ENCODE measurements at regions not wholly inside any gene's neighbourhood (a gene's known extent, or its start where the extent isn't known, plus 50 kb on each side); places are given as distances from the start of the nearest gene placed in this dataset.

GRCh38 chr13:78105656-78106055 lies 187.0 kb upstream of the EDNRB start:
- no peak overlapping the region for H2AFZ ChIP-seq (replicated peaks)
- no peaks in the 10 kb centered on the region for H3K36me3 ChIP-seq
- Mint-ChIP-seq H3K9me3 (peaks cover 5% of the 10 kb centered on the region), H3K4me1 (no peaks in the 10 kb centered on the region), H3K36me3 (no peaks in the 10 kb centered on the region), H3K27ac (no peak overlapping the region), H3K4me3 (no peak overlapping the region), H3K27me3 (ENCODE audit: insufficient read depth, low read depth) (no peaks in the 10 kb centered on the region)
- H3F3A ChIP-seq (ENCODE audit: low read depth) = no peaks in the 10 kb centered on the region
- H3K9ac ChIP-seq = no peak overlapping the region
- no peak overlapping the region for H3K27ac ChIP-seq
- H3K27me3 ChIP-seq = no peaks in the 10 kb centered on the region
- H3K4me2 ChIP-seq = no peak overlapping the region
- no peaks in the 10 kb centered on the region for H3K79me2 ChIP-seq (ENCODE audit: low read depth)
- H4K20me1 ChIP-seq (ENCODE audit: low read depth) = no peaks in the 10 kb centered on the region
- DNase-seq (ENCODE audit: low spot score) = no peak
- TF ChIP-seq EZH2 (IDR thresholded peaks at IDR 0.05) (no peak), EZH2phosphoT487 (IDR thresholded peaks at IDR 0.05) (no peak), CTCF (IDR thresholded peaks at IDR 0.05) (no peak)
- no peaks in the 10 kb centered on the region for H3K9me3 ChIP-seq (ENCODE audit: low read depth)
- no peak overlapping the region for H3K4me3 ChIP-seq
- H3K4me1 ChIP-seq = no peaks in the 10 kb centered on the region

GRCh38 chr13:78103936-78104335 lies 185.3 kb upstream of the EDNRB start:
- Histone ChIP-seq H4K20me1 (ENCODE audit: low read depth) (no peaks in the 10 kb centered on the region), H3K36me3 (no peaks in the 10 kb centered on the region), H3F3A (ENCODE audit: low read depth) (no peaks in the 10 kb centered on the region), H3K4me1 (no peaks in the 10 kb centered on the region), H3K9ac (no peak overlapping the region), H3K4me2 (no peak overlapping the region), H3K27ac (no peak overlapping the region), H3K4me3 (no peak overlapping the region), H3K27me3 (no peaks in the 10 kb centered on the region), H3K79me2 (ENCODE audit: low read depth) (no peaks in the 10 kb centered on the region), H2AFZ (replicated peaks) (no peak overlapping the region), H3K9me3 (ENCODE audit: low read depth) (no peaks in the 10 kb centered on the region)
- no peaks in the 10 kb centered on the region for H3K4me1 Mint-ChIP-seq
- no peaks in the 10 kb centered on the region for H3K27me3 Mint-ChIP-seq (ENCODE audit: insufficient read depth, low read depth)
- no peak overlapping the region for H3K27ac Mint-ChIP-seq
- TF ChIP-seq EZH2phosphoT487 (IDR thresholded peaks at IDR 0.05) = no peak
- no peak for TF ChIP-seq CTCF (IDR thresholded peaks at IDR 0.05)
- no peak for TF ChIP-seq EZH2 (IDR thresholded peaks at IDR 0.05)
- no peak for DNase-seq (ENCODE audit: low spot score)
- H3K4me3 Mint-ChIP-seq = no peak overlapping the region
- H3K9me3 Mint-ChIP-seq = no peaks in the 10 kb centered on the region
- H3K36me3 Mint-ChIP-seq = no peaks in the 10 kb centered on the region

GRCh38 chr13:78102741-78103140 lies 184.1 kb upstream of the EDNRB start:
- Mint-ChIP-seq H3K4me1 (no peaks in the 10 kb centered on the region), H3K36me3 (no peaks in the 10 kb centered on the region), H3K27me3 (ENCODE audit: insufficient read depth, low read depth) (peaks cover 2% of the 10 kb centered on the region), H3K4me3 (no peak overlapping the region), H3K9me3 (peaks cover 4% of the 10 kb centered on the region), H3K27ac (no peak overlapping the region)
- H3K79me2 ChIP-seq (ENCODE audit: low read depth) = no peaks in the 10 kb centered on the region
- H4K20me1 ChIP-seq (ENCODE audit: low read depth) = no peaks in the 10 kb centered on the region
- no peaks in the 10 kb centered on the region for H3K4me1 ChIP-seq
- H3K4me3 ChIP-seq = no peak overlapping the region
- H3K27ac ChIP-seq = no peak overlapping the region
- no peak for TF ChIP-seq CTCF (IDR thresholded peaks at IDR 0.05)
- no peak for TF ChIP-seq EZH2phosphoT487 (IDR thresholded peaks at IDR 0.05)
- TF ChIP-seq EZH2 (IDR thresholded peaks at IDR 0.05) = no peak
- no peaks in the 10 kb centered on the region for H3K36me3 ChIP-seq
- H3K27me3 ChIP-seq = no peaks in the 10 kb centered on the region
- DNase-seq (ENCODE audit: low spot score) = no peak
- H3K4me2 ChIP-seq = no peak overlapping the region
- no peak overlapping the region for H2AFZ ChIP-seq (replicated peaks)
- no peak overlapping the region for H3K9ac ChIP-seq
- no peaks in the 10 kb centered on the region for H3K9me3 ChIP-seq (ENCODE audit: low read depth)
- H3F3A ChIP-seq (ENCODE audit: low read depth) = no peaks in the 10 kb centered on the region

All from neural progenitor cell (in vitro differentiated cells).